ENCODE measurements at regions not wholly inside any gene's neighbourhood (a gene's known extent, or its start where the extent isn't known, plus 50 kb on each side); places are given as distances from the start of the nearest gene placed in this dataset.
A peak's percentile ranks its signal among the peaks of the same experiment; 100 is the strongest.
"Not testable (repeated sequence)": the region's sequence is repeated elsewhere in the genome, so short reads cannot be mapped to it uniquely, and the experiment has no call there.

DNA sequence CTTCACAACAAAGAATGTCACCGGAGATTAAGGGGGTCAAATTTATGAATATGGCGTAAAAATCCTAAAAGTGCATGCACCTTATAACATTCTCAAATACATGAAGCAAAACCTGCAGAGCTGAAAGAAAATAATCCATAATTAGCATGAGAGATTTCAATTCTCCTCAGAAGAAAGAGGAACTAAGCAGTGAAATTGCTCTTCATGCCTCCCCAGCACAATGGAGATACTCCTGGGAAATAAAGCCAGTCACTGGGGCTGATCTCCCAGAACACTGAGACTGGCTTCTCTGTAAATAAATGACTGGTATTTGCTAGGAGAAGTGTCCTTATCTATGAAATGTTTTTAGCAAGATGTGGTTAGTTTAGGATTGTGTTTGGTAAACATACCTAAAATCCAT lies 68.1 kb downstream of the GOLGA6L6 start:
- not testable (repeated sequence) for H3K27me3 Mint-ChIP-seq; ATAC-seq (replicated peaks); H3K4me3 Mint-ChIP-seq; H3K4me1 Mint-ChIP-seq; H3K9me3 Mint-ChIP-seq; H3K27ac Mint-ChIP-seq; H3K36me3 Mint-ChIP-seq (ENCODE audit: low read depth)

- not testable (repeated sequence) for H3K36me3 Mint-ChIP-seq (ENCODE audit: low read depth); H3K27me3 Mint-ChIP-seq; H3K9me3 Mint-ChIP-seq; H3K4me1 Mint-ChIP-seq; H3K27ac Mint-ChIP-seq; H3K4me3 Mint-ChIP-seq; ATAC-seq (replicated peaks)
Observed at GRCh38 chr15:20472983-20473382, 68.6 kb downstream of the GOLGA6L6 start.

- H3K4me1 Mint-ChIP-seq; ATAC-seq (replicated peaks); H3K36me3 Mint-ChIP-seq (ENCODE audit: low read depth); H3K4me3 Mint-ChIP-seq; H3K27ac Mint-ChIP-seq; H3K9me3 Mint-ChIP-seq; H3K27me3 Mint-ChIP-seq: not testable (repeated sequence)
Observed at GRCh38 chr15:20470810-20471209, 70.8 kb downstream of the GOLGA6L6 start.

GRCh38 chr15:20441138-20441537 lies 100.5 kb downstream of the GOLGA6L6 start:
- not testable (repeated sequence) for H3K4me1 Mint-ChIP-seq; H3K36me3 Mint-ChIP-seq (ENCODE audit: low read depth); H3K27ac Mint-ChIP-seq; H3K27me3 Mint-ChIP-seq; ATAC-seq (replicated peaks); H3K4me3 Mint-ChIP-seq; H3K9me3 Mint-ChIP-seq

DNA sequence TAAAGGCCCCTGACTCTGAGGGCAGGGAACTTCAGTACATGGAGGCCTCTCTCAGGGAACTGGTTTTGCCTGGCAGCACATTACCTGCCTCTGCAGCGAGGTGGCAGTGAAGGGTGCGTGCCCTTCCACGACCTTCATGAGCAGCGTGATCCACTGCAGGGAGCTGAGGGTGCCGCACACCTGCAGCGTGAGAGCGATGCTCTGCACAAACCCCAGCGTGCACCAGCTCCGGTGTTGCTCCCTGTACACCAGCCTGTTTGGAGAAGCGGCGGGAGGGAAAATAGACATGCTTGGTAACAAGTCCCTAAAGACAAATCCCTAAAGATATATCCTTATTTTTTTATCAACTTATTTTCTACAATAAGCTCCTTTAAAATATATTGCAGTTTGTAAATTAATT lies 101.2 kb downstream of the GOLGA6L6 start:
- not testable (repeated sequence) for ATAC-seq (replicated peaks); H3K36me3 Mint-ChIP-seq (ENCODE audit: low read depth); H3K9me3 Mint-ChIP-seq; H3K4me3 Mint-ChIP-seq; H3K4me1 Mint-ChIP-seq; H3K27me3 Mint-ChIP-seq; H3K27ac Mint-ChIP-seq

DNA sequence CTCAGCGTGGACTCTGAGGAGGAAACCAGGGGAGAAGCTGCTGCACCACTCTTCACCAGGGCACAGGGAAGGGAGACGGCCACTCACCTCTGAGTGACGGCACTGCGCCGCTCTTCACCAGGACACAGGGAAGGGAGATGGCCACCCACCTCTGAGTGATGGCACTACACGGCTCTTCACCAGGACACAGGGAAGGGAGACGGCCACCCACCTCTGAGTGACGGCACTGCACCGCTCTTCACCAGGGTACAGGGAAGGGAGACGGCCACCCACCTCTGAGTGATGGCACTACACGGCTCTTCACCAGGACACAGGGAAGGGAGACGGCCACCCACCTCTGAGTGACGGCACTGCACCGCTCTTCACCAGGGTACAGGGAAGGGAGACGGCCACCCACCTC lies 102.5 kb downstream of the GOLGA6L6 start:
- not testable (repeated sequence) for H3K36me3 Mint-ChIP-seq (ENCODE audit: low read depth); H3K4me1 Mint-ChIP-seq; ATAC-seq (replicated peaks); H3K27ac Mint-ChIP-seq; H3K27me3 Mint-ChIP-seq; H3K4me3 Mint-ChIP-seq; H3K9me3 Mint-ChIP-seq

DNA sequence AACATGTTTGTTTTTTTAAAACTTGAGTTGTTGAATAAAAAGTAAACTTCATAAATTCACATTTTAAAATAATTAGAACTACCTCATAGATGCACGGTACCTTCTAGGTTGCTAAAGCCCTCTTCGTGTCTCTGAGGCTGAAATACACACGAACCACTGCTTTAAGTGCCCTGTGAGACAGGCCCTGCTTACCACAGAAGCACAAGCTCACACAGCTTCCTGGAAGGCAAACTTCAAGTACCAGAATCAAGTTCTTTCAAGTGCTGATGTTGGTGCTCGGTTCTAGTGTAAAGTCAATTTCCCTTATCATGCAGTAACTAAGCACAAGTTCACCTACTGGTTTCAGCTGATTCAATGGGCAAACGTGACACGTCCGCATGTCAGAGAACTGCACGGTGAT lies 103.3 kb downstream of the GOLGA6L6 start:
- not testable (repeated sequence) for H3K27ac Mint-ChIP-seq; H3K36me3 Mint-ChIP-seq (ENCODE audit: low read depth); ATAC-seq (replicated peaks); H3K4me3 Mint-ChIP-seq; H3K9me3 Mint-ChIP-seq; H3K27me3 Mint-ChIP-seq; H3K4me1 Mint-ChIP-seq

- not testable (repeated sequence) for H3K4me3 Mint-ChIP-seq, H3K27ac Mint-ChIP-seq
Observed at GRCh38 chr15:20433468-20433867, 108.1 kb downstream of the GOLGA6L6 start.

DNA sequence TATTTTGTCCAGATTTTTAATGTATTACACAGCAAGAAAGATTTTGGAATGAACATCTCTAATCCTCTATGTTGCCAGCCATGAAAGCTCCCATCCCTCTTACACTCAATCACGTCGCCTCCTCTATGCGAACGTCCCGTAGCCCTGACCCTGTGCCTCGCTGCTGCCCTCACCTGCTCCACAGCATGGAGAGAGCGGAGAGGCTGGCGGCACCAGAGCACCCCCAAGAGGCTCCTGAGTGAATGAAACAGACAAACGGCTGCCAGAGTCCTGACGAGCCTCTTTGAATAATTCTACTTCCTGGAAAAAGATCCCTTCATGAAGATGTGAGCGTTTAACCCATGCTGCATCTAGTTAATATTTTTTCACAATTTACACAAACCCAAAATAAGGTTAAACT lies 111.1 kb downstream of the GOLGA6L6 start:
- ATAC-seq (replicated peaks): peak; percentile 56
- not testable (repeated sequence) for H3K4me1 Mint-ChIP-seq; H3K36me3 Mint-ChIP-seq (ENCODE audit: low read depth); H3K4me3 Mint-ChIP-seq; H3K9me3 Mint-ChIP-seq; H3K27ac Mint-ChIP-seq; H3K27me3 Mint-ChIP-seq

More at GRCh38 chr15:20433468-20433867, 108.1 kb downstream of the GOLGA6L6 start:
- not testable (repeated sequence) for H3K9me3 Mint-ChIP-seq; ATAC-seq (replicated peaks); H3K27me3 Mint-ChIP-seq; H3K4me1 Mint-ChIP-seq; H3K36me3 Mint-ChIP-seq (ENCODE audit: low read depth)

- not testable (repeated sequence) for H3K9me3 Mint-ChIP-seq; ATAC-seq (replicated peaks); H3K4me3 Mint-ChIP-seq; H3K4me1 Mint-ChIP-seq; H3K27ac Mint-ChIP-seq; H3K27me3 Mint-ChIP-seq; H3K36me3 Mint-ChIP-seq (ENCODE audit: low read depth)
Observed at GRCh38 chr15:20420710-20421109, 120.9 kb downstream of the GOLGA6L6 start.

- H3K4me1 Mint-ChIP-seq; H3K36me3 Mint-ChIP-seq (ENCODE audit: low read depth); ATAC-seq (replicated peaks); H3K9me3 Mint-ChIP-seq; H3K27ac Mint-ChIP-seq; H3K4me3 Mint-ChIP-seq: not testable (repeated sequence)
- peaks cover 12% of the 10 kb centered on the region for H3K27me3 Mint-ChIP-seq
Observed at GRCh38 chr15:20416618-20417017, 125.0 kb downstream of the GOLGA6L6 start.

- H3K4me3 Mint-ChIP-seq; H3K4me1 Mint-ChIP-seq; H3K27ac Mint-ChIP-seq; H3K27me3 Mint-ChIP-seq; ATAC-seq (replicated peaks); H3K9me3 Mint-ChIP-seq; H3K36me3 Mint-ChIP-seq (ENCODE audit: low read depth): not testable (repeated sequence)
Observed at GRCh38 chr15:20409667-20410198, 131.9 kb downstream of the GOLGA6L6 start.

DNA sequence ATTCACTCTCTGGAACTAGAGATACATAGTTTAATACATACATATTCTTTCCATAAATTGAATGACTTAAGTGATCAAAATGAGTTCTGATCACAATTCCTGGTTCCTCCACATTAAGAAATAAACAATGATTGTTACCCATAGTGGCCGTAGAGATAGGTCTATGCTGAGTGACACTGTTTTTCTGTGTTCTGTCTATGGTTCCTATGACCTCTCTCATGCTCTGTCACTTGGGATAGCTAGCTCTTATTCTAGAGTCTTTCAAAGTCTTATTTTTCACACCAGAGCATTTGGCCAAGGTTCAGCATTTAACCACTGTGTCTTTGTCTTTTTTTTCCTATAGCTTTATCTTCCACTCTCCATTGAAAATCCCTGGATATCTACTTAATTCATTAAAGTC lies 132.4 kb downstream of the GOLGA6L6 start:
- ATAC-seq (replicated peaks): no peak
- H3K4me1 Mint-ChIP-seq: no peaks in the 10 kb centered on the region
- H3K36me3 Mint-ChIP-seq (ENCODE audit: low read depth): no peaks in the 10 kb centered on the region
- no peak overlapping the region for H3K4me3 Mint-ChIP-seq
- H3K27me3 Mint-ChIP-seq: no peaks in the 10 kb centered on the region
- H3K9me3 Mint-ChIP-seq: peaks cover under 1% of the 10 kb centered on the region
- H3K27ac Mint-ChIP-seq: no peak overlapping the region

GRCh38 chr15:20407553-20407952 lies 134.0 kb downstream of the GOLGA6L6 start:
- ATAC-seq (replicated peaks): no peak
- H3K27me3 Mint-ChIP-seq: no peaks in the 10 kb centered on the region
- no peak overlapping the region for H3K4me3 Mint-ChIP-seq
- H3K4me1 Mint-ChIP-seq: no peaks in the 10 kb centered on the region
- H3K36me3 Mint-ChIP-seq (ENCODE audit: low read depth): no peaks in the 10 kb centered on the region
- H3K9me3 Mint-ChIP-seq: no peaks in the 10 kb centered on the region
- no peak overlapping the region for H3K27ac Mint-ChIP-seq

GRCh38 chr15:20404571-20404970 lies 137.0 kb downstream of the GOLGA6L6 start:
- not testable (repeated sequence) for H3K27ac Mint-ChIP-seq; ATAC-seq (replicated peaks); H3K36me3 Mint-ChIP-seq (ENCODE audit: low read depth); H3K4me3 Mint-ChIP-seq; H3K27me3 Mint-ChIP-seq; H3K9me3 Mint-ChIP-seq; H3K4me1 Mint-ChIP-seq

DNA sequence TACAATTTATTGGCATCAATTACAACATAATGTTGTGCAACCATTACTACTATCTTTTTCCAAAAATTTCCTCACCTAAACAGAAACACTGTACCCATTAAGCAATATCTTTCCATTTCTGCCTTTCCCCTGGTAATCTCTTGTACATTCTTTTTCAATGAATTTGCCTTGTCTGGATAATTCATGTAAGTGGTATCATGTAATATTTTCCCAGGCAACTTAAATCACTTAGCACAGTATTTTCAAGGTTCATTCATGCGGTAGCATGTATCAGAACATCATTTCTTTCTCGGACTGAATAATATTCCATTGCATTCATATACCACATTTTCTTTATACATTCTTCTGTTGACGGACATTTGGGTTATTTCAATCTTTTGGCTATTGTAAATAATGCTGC lies 139.0 kb downstream of the GOLGA6L6 start:
- ATAC-seq (replicated peaks); H3K4me3 Mint-ChIP-seq; H3K9me3 Mint-ChIP-seq; H3K36me3 Mint-ChIP-seq (ENCODE audit: low read depth); H3K27me3 Mint-ChIP-seq; H3K4me1 Mint-ChIP-seq; H3K27ac Mint-ChIP-seq: not testable (repeated sequence)
